Activated CD4-positive, alpha-beta T cell treated with anti-CD3 and anti-CD28 coated beads for 36 hours (primary cell): ENCODE measurements at regions not wholly inside any gene's neighbourhood (a gene's known extent, or its start where the extent isn't known, plus 50 kb on each side); places are given as distances from the start of the nearest gene placed in this dataset.
"Not testable (repeated sequence)": the region's sequence is repeated elsewhere in the genome, so short reads cannot be mapped to it uniquely, and the experiment has no call there.

Experiments used
- ATAC-seq: fragments of 200-7000 bp; cut with Tn5 transposase; one replicate; pipeline ENCODE4 v1.10.0; 2021; ENCODE audit warnings: mild to moderate bottlenecking, moderate library complexity
- CTCF ChIA-PET: fragments of 350-600 bp; sonication (Branson Sonifier 250); formaldehyde crosslinking; loops from one replicate; lab custom pipeline; 2021; ENCODE audit warnings: antibody characterized with exemption; lab: Charles Lee
- POLR2A ChIA-PET: fragments of 350-600 bp; sonication (Branson Sonifier 250); formaldehyde crosslinking; loops from one replicate; lab custom pipeline; 2021; ENCODE audit warnings: antibody characterized with exemption, inconsistent platforms; lab: Charles Lee
- DNase-seq: peaks from one replicate; pipeline ENCODE4 v3.0.0-alpha.2; 2020
- H3K27ac Mint-ChIP-seq: one replicate; pipeline ENCODE4 v1.8.0; 2021; ENCODE audit warnings: mixed read lengths
- H3K27me3 Mint-ChIP-seq: one replicate; pipeline ENCODE4 v1.8.0; 2021; ENCODE audit warnings: mixed read lengths
- H3K36me3 Mint-ChIP-seq: one replicate; pipeline ENCODE4 v1.8.0; 2021; ENCODE audit warnings: low read depth, mixed read lengths
- H3K4me1 Mint-ChIP-seq: one replicate; pipeline ENCODE4 v1.8.0; 2021; ENCODE audit warnings: mixed read lengths
- H3K4me3 Mint-ChIP-seq: one replicate; pipeline ENCODE4 v1.8.0; 2021; ENCODE audit warnings: mild to moderate bottlenecking, moderate library complexity, mixed read lengths
- H3K9me3 Mint-ChIP-seq: one replicate; pipeline ENCODE4 v1.8.0; 2021; ENCODE audit warnings: low read depth, mixed read lengths
- intact Hi-C, 2 experiments: fragments of 100-400 bp; cut with DNase I in 1 of 2; cut with micrococcal nuclease in 1 of 2; formaldehyde crosslinking; loops; one replicate each; pipeline versions ENCODE4 v1.14.2 to v1.15.1; 2022 to 2024; cut with DNase I, micrococcal nuclease

DNA sequence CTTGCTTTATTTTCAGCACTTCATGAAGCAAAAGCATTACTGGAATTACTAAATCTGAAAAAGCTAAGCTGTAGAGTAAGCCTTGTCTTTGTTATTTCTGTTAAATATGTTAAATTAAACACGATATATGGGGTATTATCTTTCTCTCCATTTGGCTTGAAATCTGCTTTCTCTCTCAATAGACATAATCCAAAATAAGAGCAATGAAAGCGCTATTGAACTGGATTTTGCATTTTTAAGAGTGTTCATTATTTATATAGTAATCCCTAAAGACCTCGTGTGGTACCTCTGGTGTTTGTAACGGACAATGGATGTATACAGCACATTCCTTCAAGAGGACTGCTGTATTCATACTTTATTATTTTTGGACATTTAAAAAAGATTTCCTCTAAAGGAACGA is 91.5 kb upstream of the KCNE2 start:
- intact Hi-C loops = no loop called here
- ChIA-PET POLR2A (interaction anchor here (0.6 kb wide), 1 partner anchor 202 kb away, joined by 5 read pairs; no protein-coding TSS in a partner anchor), CTCF (interaction anchor here (0.6 to 1.2 kb wide), 3 partner anchors 52 to 271 kb away, joined by 3 to 4 read pairs (median 3); no protein-coding TSS in a partner anchor)
- H3K4me1 Mint-ChIP-seq = peaks cover 8% of the 10 kb centered on the region
- H3K4me3 Mint-ChIP-seq = no peak overlapping the region
- ATAC-seq (no peak), DNase-seq (no peak)
- peaks cover 2% of the 10 kb centered on the region for H3K9me3 Mint-ChIP-seq
- H3K27me3 Mint-ChIP-seq = peaks cover 8% of the 10 kb centered on the region
- peaks cover 2% of the 10 kb centered on the region for H3K36me3 Mint-ChIP-seq
- H3K27ac Mint-ChIP-seq = no peak overlapping the region

DNA sequence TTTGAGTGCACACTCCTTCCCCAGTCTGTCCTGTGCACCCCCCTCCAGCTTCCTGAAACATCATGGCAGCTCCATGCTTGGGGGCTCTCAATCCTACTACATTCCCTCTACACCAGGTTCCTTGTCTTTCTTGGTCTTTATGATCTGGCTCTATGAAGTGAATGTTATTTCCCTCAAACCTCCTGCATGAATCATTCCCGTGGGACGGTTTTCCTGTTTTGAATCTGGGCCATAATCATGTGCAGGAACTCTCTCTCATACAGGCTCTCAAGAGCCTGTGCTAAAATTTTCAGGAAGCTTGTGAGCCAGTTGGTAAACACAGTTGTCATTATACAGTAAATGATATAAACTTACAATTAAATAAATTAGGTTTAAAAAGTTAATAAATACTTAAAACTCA is 89.8 kb upstream of the KCNE2 start:
- H3K4me1 Mint-ChIP-seq = peaks cover 8% of the 10 kb centered on the region
- DNase-seq (no peak), ATAC-seq (no peak)
- H3K27ac Mint-ChIP-seq = no peak overlapping the region
- H3K9me3 Mint-ChIP-seq = peaks cover 2% of the 10 kb centered on the region
- ChIA-PET POLR2A (no interaction called here), CTCF (interaction anchor here (0.6 to 1.7 kb wide), 4 partner anchors 42 to 342 kb away, joined by 3 to 5 read pairs (median 3); no protein-coding TSS in a partner anchor)
- peaks cover 8% of the 10 kb centered on the region for H3K27me3 Mint-ChIP-seq
- no peak overlapping the region for H3K4me3 Mint-ChIP-seq
- intact Hi-C loops = no loop called here
- peaks cover 2% of the 10 kb centered on the region for H3K36me3 Mint-ChIP-seq

DNA sequence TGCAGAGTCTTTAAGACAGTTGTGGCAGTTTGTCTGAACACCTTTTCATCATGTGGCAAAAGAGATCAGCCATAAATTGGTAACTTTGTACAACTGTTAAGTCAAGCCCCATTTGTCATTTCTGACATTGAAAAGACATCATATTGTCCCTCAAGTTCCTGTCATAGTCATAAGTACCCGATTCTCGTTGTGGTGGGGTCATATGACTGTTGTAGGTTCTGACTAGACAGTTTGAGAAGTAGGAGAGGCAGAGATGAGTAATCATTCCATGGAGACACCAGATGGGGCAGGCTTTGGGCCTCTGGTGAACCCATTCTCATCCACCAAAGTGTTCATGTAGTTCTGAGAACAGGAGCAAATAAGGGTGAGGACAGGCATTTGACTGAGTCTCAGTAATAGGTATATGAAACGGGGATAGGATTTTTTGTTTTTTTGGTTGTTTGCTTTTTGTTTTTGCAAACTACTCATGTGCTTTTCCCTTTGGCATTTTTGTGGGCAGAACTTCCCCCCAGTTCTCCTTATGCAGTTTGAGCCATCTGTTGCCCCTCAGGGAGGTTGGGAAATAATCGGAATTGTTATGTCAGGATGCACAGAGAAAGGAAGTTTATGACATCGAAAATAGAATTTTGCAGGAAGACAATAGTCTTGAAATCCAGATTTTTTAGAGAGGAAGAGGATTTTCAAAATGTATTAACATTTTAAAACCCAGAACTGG is 86.9 kb upstream of the KCNE2 start:
- ChIA-PET CTCF (no interaction called here), POLR2A (no interaction called here)
- Mint-ChIP-seq H3K36me3 (peaks cover 2% of the 10 kb centered on the region), H3K27me3 (peaks cover 8% of the 10 kb centered on the region), H3K4me1 (peaks cover 8% of the 10 kb centered on the region), H3K27ac (peak overlapping the region; percentile 9), H3K9me3 (peaks cover 2% of the 10 kb centered on the region), H3K4me3 (no peak overlapping the region)
- ATAC-seq = peak; percentile 97
- peak; percentile 66 for DNase-seq
- intact Hi-C loops = no loop called here

DNA sequence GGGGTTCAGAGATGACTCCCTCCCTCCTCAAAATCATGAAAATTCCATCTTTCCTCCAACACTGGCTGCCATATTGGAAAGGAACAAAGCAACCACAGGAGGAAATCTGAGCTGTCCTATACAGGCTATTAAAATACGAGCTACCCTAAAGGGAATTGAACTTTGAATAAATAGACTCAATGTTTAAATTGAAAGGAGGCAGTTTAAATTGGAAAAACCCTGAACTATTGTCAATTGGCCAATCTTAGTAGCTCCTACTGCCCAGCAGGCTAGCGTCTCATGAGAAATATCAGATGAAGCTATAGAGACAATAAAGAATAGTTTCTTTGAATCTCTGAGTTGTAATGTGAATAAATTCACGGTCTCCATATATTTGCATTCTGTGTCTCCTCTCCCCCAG is 85.4 kb upstream of the KCNE2 start:
- intact Hi-C loops = no loop called here

DNA sequence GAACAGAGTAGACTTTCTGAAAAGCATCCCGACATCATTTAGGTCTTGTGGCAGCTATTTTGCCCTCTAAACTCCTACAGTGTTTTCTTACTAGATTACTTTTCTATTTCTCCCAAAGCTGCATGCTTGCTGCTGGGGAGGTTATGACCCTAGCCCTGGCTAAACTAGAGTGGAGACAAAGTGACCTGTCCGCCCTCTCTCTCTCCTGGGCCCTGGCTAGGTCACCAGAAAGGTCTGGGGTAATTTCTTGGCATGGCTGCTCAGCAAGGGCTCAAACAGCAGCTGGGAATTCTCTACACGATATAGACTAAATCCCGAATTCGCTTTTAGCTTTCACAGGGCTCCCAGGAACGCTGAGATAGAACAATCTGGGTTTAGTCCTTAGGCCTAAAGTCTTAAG is 84.5 kb upstream of the KCNE2 start:
- peaks cover 2% of the 10 kb centered on the region for H3K36me3 Mint-ChIP-seq
- ChIA-PET CTCF (interaction anchor here (0.6 kb wide), 2 partner anchors 10 to 1181 kb away, joined by 3 read pairs; no protein-coding TSS in a partner anchor), POLR2A (no interaction called here)
- no peak overlapping the region for H3K4me3 Mint-ChIP-seq
- intact Hi-C loops = no loop called here
- no peak overlapping the region for H3K27ac Mint-ChIP-seq
- peaks cover 2% of the 10 kb centered on the region for H3K9me3 Mint-ChIP-seq
- no peak for DNase-seq
- no peak for ATAC-seq
- H3K27me3 Mint-ChIP-seq = peaks cover 2% of the 10 kb centered on the region
- H3K4me1 Mint-ChIP-seq = peaks cover 12% of the 10 kb centered on the region

More for the DNA sequence above, 85.4 kb upstream of the KCNE2 start:
- peaks cover 2% of the 10 kb centered on the region for H3K9me3 Mint-ChIP-seq
- ChIA-PET CTCF (interaction anchor here (1.0 kb wide), 1 partner anchor 70 kb away, joined by 5 read pairs; no protein-coding TSS in a partner anchor), POLR2A (no interaction called here)
- no peak overlapping the region for H3K4me3 Mint-ChIP-seq
- no peak for ATAC-seq
- no peak for DNase-seq
- H3K4me1 Mint-ChIP-seq = peaks cover 12% of the 10 kb centered on the region
- H3K27ac Mint-ChIP-seq = no peak overlapping the region
- peaks cover 7% of the 10 kb centered on the region for H3K27me3 Mint-ChIP-seq
- peaks cover 2% of the 10 kb centered on the region for H3K36me3 Mint-ChIP-seq

DNA sequence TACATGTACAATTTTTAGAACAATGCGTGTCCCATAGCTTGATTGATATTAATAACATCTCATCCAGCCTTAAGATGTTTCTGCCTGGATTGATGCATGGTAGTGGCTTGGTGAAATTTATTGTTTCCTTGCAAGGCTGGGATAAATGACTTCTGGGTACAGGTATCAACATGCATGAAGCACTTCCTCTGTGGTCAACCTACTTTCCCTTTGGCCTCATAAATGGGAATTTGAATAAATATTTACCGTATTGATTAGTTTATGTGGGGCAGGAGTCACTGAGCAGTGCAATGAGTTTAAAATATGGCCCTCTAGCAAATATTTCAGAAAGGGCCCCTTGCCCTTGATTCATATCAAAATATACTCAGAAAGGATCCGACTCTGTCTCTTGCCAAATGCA is 83.9 kb upstream of the KCNE2 start:
- DNase-seq (no peak), ATAC-seq (no peak)
- H3K4me3 Mint-ChIP-seq = no peak overlapping the region
- H3K27ac Mint-ChIP-seq = no peak overlapping the region
- CTCF ChIA-PET = interaction anchor here (0.6 kb wide), 2 partner anchors 9 to 1180 kb away, joined by 3 read pairs; no protein-coding TSS in a partner anchor
- peaks cover 2% of the 10 kb centered on the region for H3K27me3 Mint-ChIP-seq
- H3K36me3 Mint-ChIP-seq = peaks cover 2% of the 10 kb centered on the region
- H3K4me1 Mint-ChIP-seq = peaks cover 12% of the 10 kb centered on the region
- POLR2A ChIA-PET = interaction anchor here (0.6 kb wide), 1 partner anchor 31 kb away, joined by 3 read pairs; no protein-coding TSS in a partner anchor
- intact Hi-C loops = no loop called here
- peaks cover 2% of the 10 kb centered on the region for H3K9me3 Mint-ChIP-seq

DNA sequence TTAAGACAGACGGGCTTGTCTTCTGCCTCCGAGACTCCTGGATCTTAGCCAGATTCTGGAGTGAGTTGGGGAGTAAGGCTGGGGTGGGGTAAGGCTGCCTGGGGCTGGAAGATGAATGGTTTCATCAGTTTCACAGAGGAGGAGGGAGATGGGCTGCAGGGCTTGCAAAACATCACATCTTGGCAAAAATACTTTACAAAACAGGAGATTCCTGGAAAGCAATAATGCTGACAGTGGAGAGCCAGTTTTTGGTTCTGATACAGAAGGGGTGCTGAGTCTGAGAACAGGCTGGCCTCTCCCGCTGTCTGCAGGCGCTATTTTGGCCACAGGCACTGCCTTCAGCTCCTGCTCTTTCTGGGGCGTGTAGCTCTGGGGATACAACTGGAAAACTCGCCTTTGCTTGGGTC is 83.4 kb upstream of the KCNE2 start:
- CTCF ChIA-PET = interaction anchor here (0.6 to 0.7 kb wide), 2 partner anchors 368 to 896 kb away, joined by 3 read pairs; no protein-coding TSS in a partner anchor
- intact Hi-C loops = no loop called here

DNA sequence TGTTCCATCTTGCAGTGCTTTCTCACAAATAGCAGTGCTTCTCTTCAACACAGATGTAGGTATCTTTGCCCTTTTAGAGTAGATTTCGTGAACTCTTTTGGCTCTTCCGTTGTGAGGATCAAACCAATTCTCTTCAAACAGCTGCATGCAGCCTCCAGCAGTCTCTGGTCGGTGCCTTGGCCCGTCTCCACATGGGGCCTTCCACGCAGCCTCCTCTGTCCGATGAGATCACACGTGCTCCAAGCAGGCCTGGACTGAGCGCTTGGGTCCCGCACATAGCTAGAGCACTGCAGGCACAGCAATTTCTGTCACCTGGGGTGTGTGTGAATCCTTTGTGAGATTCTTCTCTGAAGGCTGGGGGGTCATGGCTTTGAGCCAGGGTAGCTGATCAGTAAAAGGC is 82.8 kb upstream of the KCNE2 start:
- H3K27ac Mint-ChIP-seq = no peak overlapping the region
- peaks cover 2% of the 10 kb centered on the region for H3K9me3 Mint-ChIP-seq
- H3K4me3 Mint-ChIP-seq = no peak overlapping the region
- DNase-seq = no peak
- intact Hi-C loops = no loop called here
- H3K27me3 Mint-ChIP-seq = peaks cover 2% of the 10 kb centered on the region
- ChIA-PET CTCF (interaction anchor here (0.6 to 0.7 kb wide), 2 partner anchors 369 to 896 kb away, joined by 3 read pairs; no protein-coding TSS in a partner anchor), POLR2A (no interaction called here)
- peaks cover 2% of the 10 kb centered on the region for H3K36me3 Mint-ChIP-seq
- peaks cover 12% of the 10 kb centered on the region for H3K4me1 Mint-ChIP-seq
- no peak for ATAC-seq

More for the DNA sequence above, 83.4 kb upstream of the KCNE2 start:
- DNase-seq (no peak), ATAC-seq (no peak)
- no peak overlapping the region for H3K4me3 Mint-ChIP-seq
- H3K4me1 Mint-ChIP-seq = peaks cover 12% of the 10 kb centered on the region
- no peak overlapping the region for H3K27ac Mint-ChIP-seq
- peaks cover 2% of the 10 kb centered on the region for H3K27me3 Mint-ChIP-seq
- H3K9me3 Mint-ChIP-seq = peaks cover 2% of the 10 kb centered on the region
- POLR2A ChIA-PET = interaction anchor here (0.6 kb wide), 1 partner anchor 32 kb away, joined by 3 read pairs; no protein-coding TSS in a partner anchor
- peaks cover 2% of the 10 kb centered on the region for H3K36me3 Mint-ChIP-seq

DNA sequence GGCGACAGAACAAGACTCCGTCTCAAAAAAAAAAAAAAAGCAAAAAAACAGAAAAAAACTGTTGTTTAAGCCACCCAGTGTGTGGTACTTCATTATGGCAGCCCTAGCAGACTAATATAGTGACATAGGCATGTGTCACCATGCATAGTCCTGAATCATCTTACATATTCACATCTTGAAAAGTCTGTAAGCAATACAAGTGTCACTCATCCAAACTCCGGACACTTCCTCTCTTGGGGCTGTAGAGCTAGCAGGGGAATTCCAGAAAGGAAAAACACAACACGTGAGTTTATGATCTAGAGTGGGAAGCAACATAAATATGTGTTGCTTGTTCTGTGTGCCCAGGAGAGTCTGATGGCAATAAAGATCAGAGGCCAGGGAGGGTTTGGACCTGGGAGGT is 81.6 kb upstream of the KCNE2 start:
- ChIA-PET POLR2A (no interaction called here), CTCF (no interaction called here)
- Mint-ChIP-seq H3K27me3 (no peaks in the 10 kb centered on the region), H3K4me3 (no peak overlapping the region), H3K4me1 (peaks cover 4% of the 10 kb centered on the region), H3K36me3 (no peaks in the 10 kb centered on the region), H3K27ac (peak overlapping the region; percentile 34), H3K9me3 (peaks cover 6% of the 10 kb centered on the region)
- ATAC-seq (peak; percentile 98), DNase-seq (no peak)
- intact Hi-C loops = no loop called here

DNA sequence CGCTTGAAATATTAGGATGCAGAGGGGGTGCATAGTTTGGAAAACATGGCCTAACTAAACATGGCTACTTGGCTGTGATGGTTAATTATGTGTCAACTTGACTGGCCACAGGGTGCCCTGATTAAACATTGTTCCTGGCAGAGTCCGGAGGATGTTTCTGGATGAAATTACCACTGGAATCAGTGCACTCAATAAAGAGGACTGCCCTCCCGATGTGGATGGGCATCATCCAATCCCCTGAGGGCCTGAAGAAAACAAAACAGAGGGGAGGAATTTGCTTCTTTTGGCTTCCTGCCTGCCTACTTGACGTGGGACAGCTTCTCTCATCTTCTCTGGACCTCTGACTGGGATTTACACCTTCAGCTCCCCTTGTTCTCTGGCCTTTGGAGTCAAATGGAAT is 79.1 kb upstream of the KCNE2 start:
- Mint-ChIP-seq H3K4me1 (peaks cover 4% of the 10 kb centered on the region), H3K27ac (no peak overlapping the region), H3K27me3 (no peaks in the 10 kb centered on the region), H3K36me3 (peaks cover 3% of the 10 kb centered on the region), H3K4me3 (no peak overlapping the region), H3K9me3 (peaks cover 20% of the 10 kb centered on the region)
- ATAC-seq (no peak), DNase-seq (no peak)
- ChIA-PET CTCF (interaction anchor here (1.1 to 1.2 kb wide), 2 partner anchors 63 to 361 kb away, joined by 3 to 4 read pairs; no protein-coding TSS in a partner anchor), POLR2A (no interaction called here)
- intact Hi-C loops = no loop called here

DNA sequence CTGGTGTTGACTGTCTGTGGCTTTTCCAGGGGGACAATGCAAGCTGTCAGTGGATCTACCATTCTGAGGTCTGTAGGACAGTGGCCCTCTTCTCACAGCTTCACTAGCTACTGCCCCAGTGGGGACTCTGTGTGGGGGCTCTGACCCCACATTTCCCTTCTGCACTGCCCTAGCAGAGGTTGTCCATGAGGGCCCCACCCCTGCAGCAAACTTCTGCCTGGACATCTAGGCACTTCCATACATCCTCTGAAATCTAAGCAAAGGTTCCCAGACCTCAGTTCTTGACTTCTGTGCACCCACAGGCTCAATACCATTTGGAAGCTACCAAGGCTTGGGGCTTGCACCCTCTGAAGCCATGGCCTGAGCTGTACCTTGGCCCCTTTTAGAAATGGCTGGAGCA is 75.8 kb upstream of the KCNE2 start:
- H3K4me1 Mint-ChIP-seq, H3K4me3 Mint-ChIP-seq, POLR2A ChIA-PET, ATAC-seq, DNase-seq, intact Hi-C loops, H3K36me3 Mint-ChIP-seq, H3K27ac Mint-ChIP-seq, H3K27me3 Mint-ChIP-seq: not testable (repeated sequence)
- H3K9me3 Mint-ChIP-seq = peaks cover 21% of the 10 kb centered on the region
- CTCF ChIA-PET = interaction anchor here (0.6 kb wide), 1 partner anchor 274 kb away, joined by 3 read pairs; no protein-coding TSS in a partner anchor
